ENCODE measurements at regions not wholly inside any gene's neighbourhood (a gene's known extent, or its start where the extent isn't known, plus 50 kb on each side); places are given as distances from the start of the nearest gene placed in this dataset.

- no peak for TF ChIP-seq EP300 (IDR thresholded peaks at IDR 0.05)
- no peak for TF ChIP-seq CTCF (IDR thresholded peaks at IDR 0.05)
- TF ChIP-seq POLR2A (IDR thresholded peaks at IDR 0.05): no peak
- no peak for TF ChIP-seq POLR2AphosphoS5 (IDR thresholded peaks at IDR 0.05)
- no peak overlapping the region for H3K4me3 ChIP-seq
- H3K9me3 ChIP-seq: no peaks in the 10 kb centered on the region
- DNase-seq: no peak
- H3K27me3 ChIP-seq: no peaks in the 10 kb centered on the region
- H3K27ac ChIP-seq: no peak overlapping the region
- H3K36me3 ChIP-seq: no peaks in the 10 kb centered on the region
- H3K4me1 ChIP-seq: no peaks in the 10 kb centered on the region
- intact Hi-C loops (cut with DNase I): no loop called here
- 81 to 87% methylated on average over 1 of the region's 1 CpG for WGBS, 2 donors
These were observed 190.0 kb upstream of the BTBD3 start for GRCh38 chr20:11727708-11728107.

GRCh38 chr20:11728937-11729336, 188.8 kb upstream of the BTBD3 start:
- no peaks in the 10 kb centered on the region for H3K27me3 ChIP-seq
- no peaks in the 10 kb centered on the region for H3K4me1 ChIP-seq
- TF ChIP-seq CTCF (IDR thresholded peaks at IDR 0.05): no peak
- TF ChIP-seq EP300 (IDR thresholded peaks at IDR 0.05): no peak
- TF ChIP-seq POLR2AphosphoS5 (IDR thresholded peaks at IDR 0.05): no peak
- TF ChIP-seq POLR2A (IDR thresholded peaks at IDR 0.05): no peak
- WGBS, 2 donors: 30 to 79% methylated on average over 2 of the region's 2 CpGs
- H3K27ac ChIP-seq: no peak overlapping the region
- no peaks in the 10 kb centered on the region for H3K9me3 ChIP-seq
- DNase-seq: no peak
- intact Hi-C loops (cut with DNase I): no loop called here
- H3K36me3 ChIP-seq: no peaks in the 10 kb centered on the region
- H3K4me3 ChIP-seq: no peak overlapping the region

GRCh38 chr20:11729806-11730205, 187.9 kb upstream of the BTBD3 start:
- Histone ChIP-seq H3K9me3 (no peaks in the 10 kb centered on the region), H3K27me3 (no peaks in the 10 kb centered on the region), H3K4me1 (no peaks in the 10 kb centered on the region), H3K36me3 (no peaks in the 10 kb centered on the region), H3K27ac (no peak overlapping the region), H3K4me3 (no peak overlapping the region)
- intact Hi-C loops (cut with DNase I): no loop called here
- 87 to 92% methylated on average over 1 of the region's 1 CpG for WGBS, 2 donors
- DNase-seq: no peak
- TF ChIP-seq POLR2A (IDR thresholded peaks at IDR 0.05): no peak

DNA sequence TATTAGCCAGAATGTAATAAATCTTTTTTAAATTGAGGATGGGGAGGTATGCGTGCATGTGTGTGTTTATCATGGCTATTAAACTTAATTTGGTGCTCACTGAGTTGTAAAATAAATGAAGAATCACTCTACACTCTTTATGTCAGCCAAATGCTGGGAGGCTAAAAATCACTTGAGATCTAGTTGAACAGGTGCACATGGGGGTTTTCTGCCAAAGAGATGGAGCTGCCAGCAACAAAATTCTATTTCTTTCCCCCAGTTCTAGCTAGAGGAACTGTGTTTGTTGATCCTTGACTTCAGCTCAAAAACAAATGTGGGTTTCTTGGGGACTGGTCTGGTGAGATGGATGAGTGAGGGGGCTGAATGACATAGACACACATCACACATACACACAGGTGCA, 183.3 kb upstream of the BTBD3 start:
- H3K9me3 ChIP-seq: no peaks in the 10 kb centered on the region
- TF ChIP-seq CTCF (IDR thresholded peaks at IDR 0.05): no peak
- no peak for TF ChIP-seq POLR2AphosphoS5 (IDR thresholded peaks at IDR 0.05)
- TF ChIP-seq POLR2A (IDR thresholded peaks at IDR 0.05): no peak
- TF ChIP-seq EP300 (IDR thresholded peaks at IDR 0.05): no peak
- H3K36me3 ChIP-seq: no peaks in the 10 kb centered on the region
- DNase-seq: no peak
- no peak overlapping the region for H3K4me3 ChIP-seq
- no peaks in the 10 kb centered on the region for H3K4me1 ChIP-seq
- WGBS, 2 donors: 12 to 51% methylated on average over 1 of the region's 1 CpG
- no peak overlapping the region for H3K27ac ChIP-seq
- H3K27me3 ChIP-seq: no peaks in the 10 kb centered on the region
- intact Hi-C loops (cut with DNase I): no loop called here

DNA sequence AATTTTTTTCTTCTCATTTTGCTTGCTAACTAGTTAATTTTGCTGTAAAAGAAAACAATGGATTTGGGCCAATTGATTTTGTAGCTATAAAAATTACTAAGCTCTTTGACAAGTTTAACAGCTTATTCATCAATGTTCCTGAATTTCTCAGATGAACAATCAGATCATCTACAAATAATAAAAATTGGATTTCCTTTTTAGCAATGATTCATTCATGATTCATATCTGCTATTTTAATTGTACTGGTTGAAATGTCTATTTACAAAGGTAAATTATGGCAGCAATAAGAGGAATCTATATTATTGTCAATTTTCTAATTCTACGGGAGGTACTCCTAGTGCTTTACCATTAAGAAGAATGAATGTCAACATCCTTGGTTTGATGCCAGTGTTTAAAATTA, 178.8 kb upstream of the BTBD3 start:
- Histone ChIP-seq H3K4me1 (no peaks in the 10 kb centered on the region), H3K27ac (no peak overlapping the region), H3K36me3 (no peaks in the 10 kb centered on the region), H3K9me3 (no peaks in the 10 kb centered on the region), H3K27me3 (no peaks in the 10 kb centered on the region), H3K4me3 (no peak overlapping the region)
- intact Hi-C loops (cut with DNase I): no loop called here
- 74 to 85% methylated on average over 1 of the region's 1 CpG for WGBS, 2 donors
- DNase-seq: no peak
- TF ChIP-seq CTCF (IDR thresholded peaks at IDR 0.05) (no peak), EP300 (IDR thresholded peaks at IDR 0.05) (no peak), POLR2AphosphoS5 (IDR thresholded peaks at IDR 0.05) (no peak)

Data from sigmoid colon (tissue), 6 donors.